RPMI8226 (cell line): ENCODE measurements at regions not wholly inside any gene's neighbourhood (a gene's known extent, or its start where the extent isn't known, plus 50 kb on each side); places are given as distances from the start of the nearest gene placed in this dataset.

Experiments used
- DNase-seq: peaks from one replicate; pipeline ENCODE4 v3.0.0-alpha.2; 2015

DNA sequence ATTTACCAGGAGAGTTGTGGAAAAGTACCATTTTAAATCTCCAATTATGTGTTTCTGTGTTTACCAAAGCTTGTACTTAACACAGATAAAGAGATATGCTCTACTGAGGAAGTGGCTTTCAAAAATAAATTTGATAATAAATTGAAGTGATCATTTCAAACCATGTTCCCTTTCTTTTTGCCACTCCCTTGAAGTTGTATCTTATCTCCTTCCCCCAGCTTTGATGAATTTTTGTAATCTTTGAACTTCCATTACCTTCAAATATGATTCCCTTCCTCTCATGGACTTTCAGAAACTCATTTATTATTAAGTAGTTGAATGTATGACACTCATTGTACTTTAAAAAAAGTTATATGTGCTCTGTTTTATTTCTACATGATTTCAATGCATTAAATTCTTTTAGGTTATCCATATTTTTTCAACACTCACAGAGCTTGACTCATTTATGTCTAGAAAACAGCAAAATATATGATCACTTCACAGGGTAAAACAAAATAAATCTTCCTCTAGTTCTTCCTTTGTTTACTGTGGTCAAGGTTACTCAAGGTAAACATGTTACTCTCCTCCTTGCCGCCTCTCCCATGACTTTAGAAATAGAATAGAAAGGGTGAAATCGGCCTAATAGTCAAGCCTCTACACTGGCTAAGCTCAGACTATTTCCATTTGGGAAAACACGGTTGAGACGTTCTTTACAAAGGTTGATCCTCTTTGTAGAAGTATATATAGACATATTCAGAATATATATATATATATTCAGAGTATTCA lies 251.2 kb upstream of the SPRY2 start:
- no peak for DNase-seq

DNA sequence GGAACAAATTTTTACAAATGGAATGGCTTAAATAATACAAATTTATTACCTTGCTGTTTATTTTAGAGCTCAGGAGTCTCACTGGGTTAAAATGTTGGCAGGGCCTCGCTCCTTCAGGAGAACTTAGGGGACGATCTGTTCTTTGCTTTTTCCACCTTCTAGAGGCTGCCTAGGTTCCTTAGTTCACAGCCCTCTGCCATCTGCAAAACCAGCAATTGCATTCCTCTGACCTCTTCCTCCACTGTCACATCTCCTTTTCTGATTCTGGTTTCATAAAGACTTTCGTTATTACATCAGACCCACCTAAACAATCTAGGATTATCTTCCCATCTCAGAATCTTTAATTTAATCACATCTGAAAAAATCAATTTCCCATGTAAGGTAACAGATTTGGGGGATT lies 249.6 kb upstream of the SPRY2 start:
- no peak for DNase-seq

DNA sequence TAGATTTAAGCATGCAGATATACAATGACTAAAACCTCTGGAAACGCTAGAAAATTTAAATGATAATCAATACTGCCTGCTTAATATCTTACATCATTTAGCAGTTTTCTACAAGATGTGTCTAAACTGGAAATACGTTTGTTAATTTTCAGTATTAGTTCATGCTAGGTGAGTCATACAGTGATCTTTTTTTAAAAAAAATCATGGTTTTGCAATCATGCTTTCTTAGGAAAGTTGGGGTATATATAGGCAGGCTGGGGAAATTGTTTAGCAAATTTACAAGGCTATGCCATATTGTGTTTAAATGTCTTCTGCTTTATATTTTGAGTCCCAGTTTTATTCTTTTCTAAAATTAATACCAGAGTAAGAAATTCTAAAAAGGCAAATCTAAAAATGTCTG lies 245.4 kb upstream of the SPRY2 start:
- DNase-seq: no peak

DNA sequence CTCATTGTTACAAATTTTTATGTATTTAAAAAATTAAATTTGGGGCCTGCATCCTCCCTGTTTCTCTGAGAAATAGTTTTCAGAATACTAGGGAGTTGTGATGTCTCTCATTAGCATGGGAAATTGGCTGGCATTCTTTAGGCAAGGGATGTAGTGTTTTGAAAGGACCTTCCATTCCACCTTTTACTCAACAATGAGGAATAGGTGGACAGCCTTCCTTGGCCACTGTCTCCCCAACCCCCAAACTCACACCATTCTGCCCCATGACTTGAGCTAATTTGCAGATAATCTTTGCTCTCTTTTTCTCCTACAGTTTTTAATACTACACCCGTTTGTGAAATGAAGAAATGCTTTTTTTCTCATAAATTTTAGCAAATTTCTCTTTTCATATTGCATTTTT lies 244.6 kb upstream of the SPRY2 start:
- DNase-seq: no peak

DNA sequence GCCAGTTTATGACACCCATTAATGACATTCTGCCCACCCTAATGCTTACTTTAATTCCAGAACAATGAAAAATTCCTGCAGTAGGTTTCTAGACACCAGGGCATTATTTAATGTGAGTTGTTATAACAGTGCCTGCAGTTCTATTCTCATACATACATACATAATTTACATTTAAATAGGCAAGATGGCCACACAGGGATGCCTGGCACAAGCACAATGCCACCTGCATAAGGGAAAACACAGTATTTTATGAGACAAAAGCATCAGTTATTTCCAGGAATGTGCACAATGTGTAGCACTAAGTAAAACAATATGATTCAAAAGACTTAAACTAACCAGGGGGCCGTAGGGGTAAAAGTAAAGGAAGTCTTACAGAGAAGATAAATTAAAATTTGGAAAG lies 243.9 kb upstream of the SPRY2 start:
- no peak for DNase-seq

DNA sequence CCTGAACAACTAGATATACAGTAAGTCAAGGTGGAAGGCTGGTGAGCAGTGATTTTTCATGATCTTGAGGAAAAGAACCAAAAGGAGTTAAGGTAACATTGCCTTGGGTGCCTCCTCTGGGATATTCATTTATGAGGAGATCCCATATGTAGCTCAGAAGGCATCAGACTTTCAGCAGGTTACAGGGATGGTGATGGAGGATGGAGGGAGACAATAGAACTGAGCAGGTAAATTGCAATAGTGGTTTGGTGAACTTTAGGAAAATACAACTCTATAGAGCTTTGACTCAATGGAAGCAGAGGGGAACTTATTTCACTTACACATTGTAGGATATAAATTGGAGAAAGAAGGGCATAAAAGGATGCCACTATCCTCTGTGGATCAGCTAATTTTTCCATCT lies 243.4 kb upstream of the SPRY2 start:
- no peak for DNase-seq

DNA sequence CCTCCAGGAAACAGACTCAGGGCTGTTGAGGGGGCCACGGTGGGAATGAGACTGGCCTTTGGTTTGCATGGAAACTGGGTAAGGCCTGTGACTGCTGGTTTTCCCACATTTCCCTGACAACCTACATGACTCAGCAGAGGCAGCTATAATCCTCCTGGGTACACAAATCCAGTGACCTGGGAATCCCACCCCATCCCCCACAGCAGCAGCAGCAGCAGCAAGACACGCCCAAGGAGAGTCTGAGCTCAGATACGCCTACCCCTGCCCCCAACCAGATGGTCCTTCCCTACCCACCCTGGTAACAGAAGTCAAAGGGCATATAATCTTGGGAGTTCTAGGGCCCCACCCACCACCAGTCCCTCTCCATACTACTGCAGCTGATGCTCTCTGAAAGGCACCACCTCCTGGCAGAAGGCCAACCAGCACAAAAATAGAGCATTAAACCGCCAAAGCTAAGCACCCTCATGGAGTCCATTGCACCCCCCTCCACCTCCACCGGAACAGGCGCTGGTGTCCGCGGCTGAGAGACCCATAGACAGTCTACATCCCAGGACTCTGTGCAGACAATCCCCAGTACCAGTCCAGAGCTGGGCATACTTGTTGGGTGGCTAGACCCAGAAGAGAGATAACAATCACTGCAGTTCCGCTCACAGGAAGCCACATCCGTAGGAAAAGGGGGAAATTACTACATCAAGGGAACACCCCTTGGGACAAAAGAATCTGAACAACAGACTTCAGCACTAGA lies 237.2 kb upstream of the SPRY2 start:
- no peak for DNase-seq

DNA sequence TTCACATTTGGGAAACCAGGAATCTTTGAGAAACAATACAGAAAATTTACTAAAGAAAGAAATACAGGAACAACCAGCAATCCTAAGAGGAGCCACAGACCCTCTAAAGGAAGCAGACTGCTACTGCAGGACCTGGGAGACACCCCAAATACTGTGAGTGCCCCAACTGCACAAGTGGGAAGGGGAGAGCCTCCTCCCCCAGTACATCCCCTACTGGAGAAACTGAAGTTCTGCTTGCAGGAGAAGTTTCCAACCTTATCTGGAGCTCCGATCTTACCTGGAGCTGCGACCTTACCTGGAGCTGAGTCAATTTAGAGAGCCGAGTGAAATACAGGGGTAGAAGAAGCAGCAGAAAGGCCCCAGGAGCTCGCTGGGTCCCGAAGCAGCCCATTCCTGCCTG lies 236.4 kb upstream of the SPRY2 start:
- no peak for DNase-seq

DNA sequence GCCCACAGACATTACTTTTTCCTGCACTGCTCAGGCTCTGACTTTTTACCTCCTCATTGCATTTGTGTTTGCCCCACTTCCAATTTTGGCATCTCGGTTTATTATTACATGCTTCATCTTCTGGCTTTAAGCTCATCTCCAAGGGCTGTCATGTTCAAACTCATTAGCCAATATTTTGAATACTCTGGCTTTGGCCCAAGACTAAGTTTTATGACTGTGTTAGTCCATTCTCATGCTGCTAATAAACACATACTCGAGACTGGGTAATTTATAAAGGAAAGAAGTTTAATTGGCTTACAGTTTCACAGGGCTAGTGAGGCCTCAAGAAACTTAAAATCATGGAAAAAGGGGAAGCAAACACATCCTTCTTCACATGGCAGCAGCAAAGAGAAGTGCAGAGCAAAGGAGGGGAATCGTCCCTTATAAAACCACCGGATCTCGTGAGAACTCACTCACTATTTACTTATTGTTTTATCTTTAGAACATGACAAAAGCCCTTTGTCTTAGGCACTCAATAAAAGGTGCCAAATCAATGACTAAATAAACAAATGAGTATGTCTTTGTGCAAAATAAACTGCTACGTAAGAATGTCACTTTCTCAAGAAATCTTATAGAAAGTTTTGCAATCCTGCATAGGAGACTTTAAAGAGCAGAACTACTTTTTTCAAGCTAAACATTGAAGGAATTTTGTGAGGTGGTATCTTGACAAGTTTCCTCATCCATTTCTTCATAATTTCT lies 233.4 kb upstream of the SPRY2 start:
- DNase-seq: no peak

DNA sequence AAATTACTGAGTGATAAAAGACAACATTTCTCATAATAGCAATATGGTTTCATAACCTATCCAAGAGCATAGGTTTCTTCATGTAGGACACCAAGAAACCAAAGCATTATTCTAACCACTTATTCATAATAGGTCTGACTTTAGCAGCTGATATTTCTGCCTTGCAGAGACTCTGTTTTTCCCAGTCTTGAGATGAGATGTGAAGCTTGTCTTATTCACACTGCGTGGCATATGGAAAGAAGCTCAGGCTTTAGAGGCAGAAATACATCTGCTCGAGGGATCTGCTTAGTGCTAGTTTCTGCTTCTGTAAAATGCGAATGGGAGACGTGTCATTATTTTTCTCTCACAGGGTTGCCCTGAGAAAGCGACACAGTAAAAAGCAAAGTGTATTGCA lies 232.0 kb upstream of the SPRY2 start:
- no peak for DNase-seq

DNA sequence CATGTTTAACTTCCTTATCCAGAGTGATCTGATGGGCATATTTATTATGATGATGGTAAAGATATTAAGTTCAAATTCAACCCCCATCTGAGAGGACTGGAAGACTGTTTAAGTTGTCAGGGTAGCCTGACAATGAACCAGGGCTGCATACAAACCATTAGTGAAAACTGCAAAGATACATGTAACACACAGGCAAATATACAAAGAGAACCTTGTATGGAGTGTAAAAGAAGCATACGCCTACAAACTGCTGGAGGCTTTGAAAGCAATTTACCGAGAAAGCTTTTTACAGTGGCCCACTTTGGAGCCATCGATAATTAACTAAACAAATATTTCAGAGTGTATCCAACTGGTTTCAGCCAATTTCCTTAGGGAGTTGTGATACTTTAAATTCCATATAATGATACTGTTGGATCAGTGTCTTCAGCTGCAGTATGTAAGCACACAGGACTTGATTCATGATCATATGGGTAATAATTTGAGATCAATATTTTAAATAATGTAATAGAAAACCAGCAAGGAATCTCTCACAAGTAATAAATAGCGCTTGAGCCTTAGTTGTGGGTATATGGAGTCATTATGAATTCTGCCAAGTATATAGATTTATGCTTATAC lies 231.5 kb upstream of the SPRY2 start:
- no peak for DNase-seq

DNA sequence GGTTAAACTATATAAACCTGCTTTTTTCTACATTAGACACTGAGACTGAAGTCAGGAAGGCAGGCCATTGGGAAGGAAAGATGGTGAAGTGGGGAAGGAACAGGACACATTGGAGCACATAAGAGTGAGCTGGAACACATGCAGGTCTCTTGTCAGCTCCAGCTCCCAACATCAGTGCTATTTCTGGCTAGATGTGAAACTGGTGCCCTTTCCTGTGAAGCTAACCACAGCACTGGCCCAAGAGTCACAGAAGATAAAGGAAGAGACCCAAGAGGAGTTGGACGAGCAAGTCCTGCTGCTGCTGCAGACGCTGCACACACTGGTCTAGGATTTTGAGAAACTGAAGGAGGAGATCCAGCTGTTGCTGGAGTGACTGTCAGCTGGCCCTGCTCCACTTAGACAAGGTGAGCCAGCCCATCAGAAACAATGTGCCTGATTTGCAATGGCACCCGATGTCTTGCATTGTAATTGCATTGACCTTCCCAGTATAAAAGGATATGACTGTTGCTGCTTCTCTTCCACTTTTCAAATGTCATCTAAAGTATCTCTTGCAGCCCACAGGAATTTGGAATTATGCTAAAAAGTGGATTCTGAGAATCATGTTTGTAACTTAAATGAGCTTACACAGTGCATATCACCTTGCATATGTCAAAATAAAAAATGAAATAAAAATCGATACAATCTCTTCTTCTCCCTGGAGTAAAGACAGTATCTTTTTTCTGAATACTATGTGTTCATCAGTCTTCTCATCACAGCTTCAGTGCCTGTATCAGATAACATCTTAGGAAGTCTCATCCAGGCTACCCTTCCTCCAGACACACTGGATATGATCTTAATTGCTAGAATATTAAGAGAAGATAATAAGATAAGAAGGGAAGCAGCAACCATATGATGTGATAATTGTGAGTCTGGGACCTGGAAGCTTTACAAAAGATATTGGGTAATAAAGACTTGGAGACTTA lies 230.7 kb upstream of the SPRY2 start:
- DNase-seq: no peak

DNA sequence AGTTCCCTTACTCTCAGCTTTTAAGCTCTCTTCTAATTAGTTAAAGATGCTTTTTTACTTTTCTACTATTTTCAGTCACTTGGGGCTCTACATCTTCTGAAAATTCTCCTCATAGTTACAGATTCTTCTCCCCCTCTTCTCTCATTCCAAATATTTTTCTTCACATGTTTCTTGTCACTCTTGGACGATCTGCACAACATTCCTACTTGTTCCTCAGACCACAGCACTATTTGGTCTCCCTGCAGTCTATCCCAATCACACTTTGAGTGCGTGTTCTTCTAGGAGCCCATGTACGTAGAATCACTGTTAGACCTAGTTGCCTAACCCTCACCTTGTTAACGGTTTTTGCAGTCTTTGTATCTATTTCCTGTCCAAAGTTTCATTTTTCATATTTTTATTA lies 222.5 kb upstream of the SPRY2 start:
- DNase-seq: no peak

DNA sequence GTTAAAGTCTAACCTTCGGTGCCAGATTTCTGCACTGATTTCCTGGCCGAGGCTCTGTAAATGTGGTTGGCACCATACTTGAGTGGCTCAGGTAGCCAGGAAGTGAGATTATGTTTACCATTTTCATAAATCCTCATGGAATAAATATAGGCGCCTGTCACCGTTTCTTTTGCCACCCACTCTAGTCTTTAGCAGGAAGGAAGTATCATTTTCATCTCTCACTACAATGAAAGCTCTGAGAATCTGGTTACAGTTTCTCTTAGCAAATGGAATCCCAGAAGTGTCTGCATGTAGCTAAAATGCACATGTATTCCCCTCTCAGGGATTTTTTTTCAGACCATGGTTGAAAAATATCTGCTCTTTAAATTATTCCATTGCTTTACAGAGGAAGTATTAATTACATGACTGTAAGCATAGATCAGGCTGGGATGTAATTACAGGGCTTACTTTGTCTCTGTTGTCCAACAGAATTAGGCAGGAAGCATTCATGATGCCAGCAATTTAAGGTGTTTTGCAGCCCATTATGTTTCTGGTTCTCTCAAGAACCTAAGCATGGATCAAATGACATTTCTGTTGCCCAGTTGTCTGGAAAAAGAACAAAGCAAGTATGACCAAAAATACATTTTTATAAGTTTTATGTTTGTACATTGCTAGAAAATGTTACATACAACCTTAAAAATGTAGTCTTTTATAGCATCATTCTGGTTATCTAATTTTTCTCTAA lies 221.7 kb upstream of the SPRY2 start:
- no peak for DNase-seq

DNA sequence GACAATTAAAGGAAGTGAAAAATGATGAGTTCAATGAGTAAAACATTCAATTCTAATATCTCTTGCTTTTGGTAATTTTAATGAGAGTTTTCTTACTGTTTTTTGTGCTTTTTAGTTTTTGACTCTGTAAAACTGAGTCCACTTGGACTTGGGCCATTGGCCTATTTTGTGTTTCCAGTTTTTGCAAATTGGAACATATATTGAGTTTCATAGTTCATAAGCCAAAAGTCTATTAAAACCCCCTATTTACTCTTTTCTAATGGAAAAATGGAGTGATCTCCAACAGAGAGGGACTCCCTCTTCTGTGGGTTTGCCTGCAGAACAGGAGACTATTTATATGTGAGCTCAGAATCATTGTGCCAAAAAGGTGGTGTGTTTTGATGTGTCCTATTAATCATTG lies 219.7 kb upstream of the SPRY2 start:
- no peak for DNase-seq

DNA sequence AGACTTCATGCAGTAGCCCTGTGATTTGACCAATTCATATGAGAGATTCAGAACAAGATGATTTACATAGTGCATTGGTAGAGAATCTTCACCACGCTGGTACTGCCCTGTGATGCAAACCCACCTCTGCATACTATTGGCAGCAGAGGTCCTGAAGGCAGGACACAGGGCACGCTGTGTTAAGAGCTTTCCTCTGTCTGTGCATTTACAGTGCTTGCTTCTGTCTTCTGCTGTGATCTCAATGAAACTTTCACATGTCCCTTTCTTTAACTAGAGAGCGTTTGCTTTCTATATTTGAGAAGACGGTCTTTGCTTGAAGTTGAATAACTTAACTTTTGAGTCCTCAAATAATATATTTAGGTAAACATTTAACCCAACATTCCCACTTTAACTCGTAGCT lies 219.0 kb upstream of the SPRY2 start:
- no peak for DNase-seq

DNA sequence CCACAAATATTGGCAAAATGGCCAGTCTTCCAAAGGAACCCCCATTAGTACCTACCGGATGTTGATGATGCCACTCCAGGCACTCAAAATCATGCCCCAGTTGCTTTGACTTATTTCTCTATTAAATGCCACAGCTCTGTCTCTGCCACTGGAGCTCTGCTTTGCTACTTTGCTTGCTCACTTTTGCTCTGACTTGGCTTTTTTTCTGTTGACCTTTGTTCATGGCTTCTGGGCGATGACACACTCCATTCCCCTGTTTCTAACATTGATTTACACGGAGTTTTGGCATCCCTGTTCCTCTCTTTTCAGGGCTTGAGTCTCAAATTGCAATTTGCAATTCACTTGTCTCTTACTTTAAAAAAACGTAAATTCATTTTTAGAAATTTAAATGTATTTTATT lies 217.1 kb upstream of the SPRY2 start:
- no peak for DNase-seq

DNA sequence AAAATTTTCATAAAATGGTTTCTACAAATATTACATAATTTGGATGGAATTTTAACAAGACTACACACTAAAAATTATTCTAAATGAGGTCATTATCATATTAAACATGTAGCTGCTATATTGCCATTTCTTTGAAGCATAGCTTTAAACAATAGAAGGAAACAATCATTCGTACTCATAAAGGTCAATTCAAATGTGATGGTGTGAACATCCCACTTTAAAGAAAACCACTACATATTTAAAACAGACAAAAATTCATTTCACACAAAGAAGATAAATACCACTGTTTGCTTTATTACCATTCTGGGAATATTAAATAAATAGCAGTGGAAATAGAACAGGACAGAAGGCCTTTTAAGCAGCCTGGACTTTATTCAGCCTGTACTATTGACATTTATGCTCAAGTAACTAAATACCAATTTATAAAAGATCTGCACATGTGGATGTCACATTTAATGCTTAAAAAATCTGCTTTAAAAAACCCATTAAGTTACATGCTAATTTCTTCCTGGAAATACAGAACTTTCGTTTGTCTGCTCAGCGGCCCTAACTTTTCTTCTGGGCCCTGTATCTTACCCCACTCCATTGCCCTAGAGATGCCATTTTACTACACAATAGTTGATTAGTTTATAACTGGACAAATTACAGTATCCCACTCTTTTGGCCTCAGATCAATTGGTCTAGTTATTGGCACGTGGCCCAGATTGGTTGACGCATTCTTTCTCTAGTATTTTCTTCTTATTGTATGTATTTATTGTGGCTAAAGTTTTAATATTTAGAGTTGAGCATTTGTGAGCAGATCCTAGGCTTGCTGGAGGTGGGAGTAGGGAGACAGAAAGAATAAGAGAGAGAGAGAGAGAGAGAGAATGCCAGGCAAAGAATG lies 215.1 kb upstream of the SPRY2 start:
- no peak for DNase-seq

DNA sequence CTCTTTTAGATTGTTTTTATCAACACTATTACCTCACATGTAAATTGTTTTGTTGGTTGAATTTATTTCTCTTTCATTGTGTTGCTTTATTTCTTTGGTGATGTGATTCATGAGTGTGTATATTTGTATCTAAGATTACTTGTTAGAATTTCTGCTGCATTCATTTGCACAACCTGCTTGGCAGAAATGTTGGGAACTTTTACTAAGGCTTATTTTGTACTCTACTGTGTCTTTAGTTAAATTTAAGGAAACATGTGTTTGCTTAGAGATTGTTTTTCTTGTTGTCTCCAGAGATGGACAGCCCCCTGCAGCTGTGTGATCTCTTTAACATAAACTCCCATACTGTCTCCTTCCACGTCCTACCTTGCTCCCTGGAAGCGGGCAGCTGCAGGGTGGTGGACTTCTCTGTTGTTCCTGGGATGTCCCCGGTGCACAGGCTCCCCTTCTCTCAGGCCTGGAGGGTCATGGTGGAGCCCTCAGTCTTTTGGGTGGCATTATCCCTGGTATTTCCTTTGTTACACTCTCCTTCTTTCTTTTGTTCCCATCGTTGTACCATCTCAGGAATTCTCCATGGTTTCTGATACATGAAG lies 212.0 kb upstream of the SPRY2 start:
- DNase-seq: no peak
